Stimulated activated naive CD8-positive, alpha-beta T cell treated with anti-CD3 and anti-CD28 coated beads, Interleukin-15, Interleukin-2, amounts not matched to agents 100 U/mL and 50 U/mL, for 24 hours (primary cell): ENCODE measurements at regions not wholly inside any gene's neighbourhood (a gene's known extent, or its start where the extent isn't known, plus 50 kb on each side); places are given as distances from the start of the nearest gene placed in this dataset.

Source experiments
- ATAC-seq: fragments of 150-1000 bp; cut with Tn5 transposase; one replicate; pipeline ENCODE4 v1.10.0; 2021
- DNase-seq: peaks from one replicate; pipeline ENCODE4 v3.0.0; 2021

- DNase-seq (no peak), ATAC-seq (no peak)
Measured at GRCh38 chr12:23174917-23175316, 549.9 kb downstream of the ETNK1 start.

GRCh38 chr12:23185346-23185745 is 560.4 kb downstream of the ETNK1 start:
- DNase-seq (no peak), ATAC-seq (no peak)

GRCh38 chr12:23186950-23187349 is 562.0 kb downstream of the ETNK1 start:
- ATAC-seq, result no peak
- no peak for DNase-seq

GRCh38 chr12:23193552-23193951 is 568.6 kb downstream of the ETNK1 start:
- DNase-seq (no peak), ATAC-seq (no peak)

- no peak for DNase-seq
- ATAC-seq, result no peak
Measured at GRCh38 chr12:23197266-23197665, 572.3 kb downstream of the ETNK1 start.

GRCh38 chr12:23202728-23203127 is 577.8 kb downstream of the ETNK1 start:
- no peak for DNase-seq
- no peak for ATAC-seq

- DNase-seq, result no peak
- ATAC-seq, result peak; percentile 43
Measured at GRCh38 chr12:23204933-23205778, 580.2 kb downstream of the ETNK1 start.

- ATAC-seq (no peak), DNase-seq (no peak)
Measured at GRCh38 chr12:23209793-23210192, 584.8 kb downstream of the ETNK1 start.

GRCh38 chr12:23210573-23210972 is 585.6 kb downstream of the ETNK1 start:
- DNase-seq (no peak), ATAC-seq (no peak)

- DNase-seq, result no peak
Measured at GRCh38 chr12:23211384-23212320, 586.7 kb downstream of the ETNK1 start.

GRCh38 chr12:23217158-23217557 is 592.2 kb downstream of the ETNK1 start:
- no peak for DNase-seq
- ATAC-seq, result no peak

More at GRCh38 chr12:23211384-23212320, 586.7 kb downstream of the ETNK1 start:
- no peak for ATAC-seq

GRCh38 chr12:23217667-23218066 is 592.7 kb downstream of the ETNK1 start:
- no peak for DNase-seq
- no peak for ATAC-seq

GRCh38 chr12:23221066-23221465 is 596.1 kb downstream of the ETNK1 start:
- ATAC-seq (no peak), DNase-seq (no peak)

- no peak for DNase-seq
- ATAC-seq, result no peak
Measured at GRCh38 chr12:23221926-23222325, 597.0 kb downstream of the ETNK1 start.

- no peak for DNase-seq
Measured at GRCh38 chr12:23222801-23223200, 597.8 kb downstream of the ETNK1 start.

GRCh38 chr12:23228101-23228500 is 603.1 kb downstream of the ETNK1 start:
- DNase-seq (no peak), ATAC-seq (no peak)

More at GRCh38 chr12:23222801-23223200, 597.8 kb downstream of the ETNK1 start:
- no peak for ATAC-seq

GRCh38 chr12:23230899-23231298 is 605.9 kb downstream of the ETNK1 start:
- ATAC-seq, result no peak
- DNase-seq, result no peak

- DNase-seq (no peak), ATAC-seq (no peak)
Measured at GRCh38 chr12:23236066-23236780, 611.3 kb downstream of the ETNK1 start.

- DNase-seq (no peak), ATAC-seq (no peak)
Measured at GRCh38 chr12:23236811-23237210, 611.8 kb downstream of the ETNK1 start.

- DNase-seq (no peak), ATAC-seq (no peak)
Measured at GRCh38 chr12:23238190-23238589, 613.2 kb downstream of the ETNK1 start.

- no peak for DNase-seq
- no peak for ATAC-seq
Measured at GRCh38 chr12:23238957-23239356, 614.0 kb downstream of the ETNK1 start.

GRCh38 chr12:23245186-23245585 is 620.2 kb downstream of the ETNK1 start:
- ATAC-seq, result no peak
- no peak for DNase-seq
